ENCODE measurements at regions not wholly inside any gene's neighbourhood (a gene's known extent, or its start where the extent isn't known, plus 50 kb on each side); places are given as distances from the start of the nearest gene placed in this dataset.

GRCh38 chr16:65289022-65289421 is 167.2 kb upstream of the CDH11 start:
- no peaks in the 10 kb centered on the region for H3K9me3 Mint-ChIP-seq (ENCODE audit: insufficient read depth)
- H3K27me3 Mint-ChIP-seq (ENCODE audit: low read depth), result no peaks in the 10 kb centered on the region
- H3K4me1 Mint-ChIP-seq (ENCODE audit: low read depth), result no peaks in the 10 kb centered on the region
- ChIA-PET POLR2A (no interaction called here), CTCF (no interaction called here)
- H3K36me3 Mint-ChIP-seq (ENCODE audit: low read depth), result no peaks in the 10 kb centered on the region
- ATAC-seq (no peak), DNase-seq (no peak)
- no peak overlapping the region for H3K4me3 Mint-ChIP-seq
- H3K27ac Mint-ChIP-seq, result no peak overlapping the region

GRCh38 chr16:65287307-65287706 is 165.4 kb upstream of the CDH11 start:
- no peaks in the 10 kb centered on the region for H3K27me3 Mint-ChIP-seq (ENCODE audit: low read depth)
- ATAC-seq (no peak), DNase-seq (no peak)
- H3K27ac Mint-ChIP-seq, result no peak overlapping the region
- POLR2A ChIA-PET, result no interaction called here
- no peak overlapping the region for H3K4me3 Mint-ChIP-seq
- H3K9me3 Mint-ChIP-seq (ENCODE audit: insufficient read depth), result no peaks in the 10 kb centered on the region
- no peaks in the 10 kb centered on the region for H3K4me1 Mint-ChIP-seq (ENCODE audit: low read depth)
- no peaks in the 10 kb centered on the region for H3K36me3 Mint-ChIP-seq (ENCODE audit: low read depth)
- CTCF ChIA-PET, result no interaction called here

- CTCF ChIA-PET, result no interaction called here
- no peak for DNase-seq
Measured at GRCh38 chr16:65285128-65286048, 163.5 kb upstream of the CDH11 start.

GRCh38 chr16:65284626-65285025 is 162.8 kb upstream of the CDH11 start:
- H3K27me3 Mint-ChIP-seq (ENCODE audit: low read depth), result no peaks in the 10 kb centered on the region
- DNase-seq, result no peak
- no peak overlapping the region for H3K27ac Mint-ChIP-seq
- H3K4me1 Mint-ChIP-seq (ENCODE audit: low read depth), result no peaks in the 10 kb centered on the region
- no peak for ATAC-seq
- no peaks in the 10 kb centered on the region for H3K36me3 Mint-ChIP-seq (ENCODE audit: low read depth)
- H3K4me3 Mint-ChIP-seq, result no peak overlapping the region
- ChIA-PET POLR2A (no interaction called here), CTCF (no interaction called here)
- no peaks in the 10 kb centered on the region for H3K9me3 Mint-ChIP-seq (ENCODE audit: insufficient read depth)

More at GRCh38 chr16:65285128-65286048, 163.5 kb upstream of the CDH11 start:
- Mint-ChIP-seq H3K27me3 (ENCODE audit: low read depth) (no peaks in the 10 kb centered on the region), H3K9me3 (ENCODE audit: insufficient read depth) (no peaks in the 10 kb centered on the region), H3K4me1 (ENCODE audit: low read depth) (no peaks in the 10 kb centered on the region), H3K36me3 (ENCODE audit: low read depth) (no peaks in the 10 kb centered on the region), H3K4me3 (no peak overlapping the region), H3K27ac (no peak overlapping the region)
- POLR2A ChIA-PET, result no interaction called here
- ATAC-seq, result no peak

GRCh38 chr16:65283181-65283651 is 161.4 kb upstream of the CDH11 start:
- no peaks in the 10 kb centered on the region for H3K9me3 Mint-ChIP-seq (ENCODE audit: insufficient read depth)

GRCh38 chr16:65281586-65281985 is 159.7 kb upstream of the CDH11 start:
- Mint-ChIP-seq H3K4me1 (ENCODE audit: low read depth) (no peaks in the 10 kb centered on the region), H3K9me3 (ENCODE audit: insufficient read depth) (no peaks in the 10 kb centered on the region), H3K4me3 (no peak overlapping the region), H3K36me3 (ENCODE audit: low read depth) (no peaks in the 10 kb centered on the region), H3K27me3 (ENCODE audit: low read depth) (no peaks in the 10 kb centered on the region), H3K27ac (no peak overlapping the region)
- DNase-seq, result no peak
- ChIA-PET POLR2A (no interaction called here), CTCF (no interaction called here)
- ATAC-seq, result no peak

More at GRCh38 chr16:65283181-65283651, 161.4 kb upstream of the CDH11 start:
- Mint-ChIP-seq H3K4me3 (no peak overlapping the region), H3K27ac (no peak overlapping the region), H3K27me3 (ENCODE audit: low read depth) (no peaks in the 10 kb centered on the region), H3K36me3 (ENCODE audit: low read depth) (no peaks in the 10 kb centered on the region), H3K4me1 (ENCODE audit: low read depth) (no peaks in the 10 kb centered on the region)
- ChIA-PET CTCF (no interaction called here), POLR2A (no interaction called here)
- ATAC-seq, result no peak
- DNase-seq, result no peak

GRCh38 chr16:65280845-65281512 is 159.1 kb upstream of the CDH11 start:
- ChIA-PET POLR2A (no interaction called here), CTCF (no interaction called here)
- no peaks in the 10 kb centered on the region for H3K36me3 Mint-ChIP-seq (ENCODE audit: low read depth)
- no peak overlapping the region for H3K27ac Mint-ChIP-seq
- H3K27me3 Mint-ChIP-seq (ENCODE audit: low read depth), result no peaks in the 10 kb centered on the region
- ATAC-seq, result no peak
- H3K4me1 Mint-ChIP-seq (ENCODE audit: low read depth), result no peaks in the 10 kb centered on the region
- H3K4me3 Mint-ChIP-seq, result no peak overlapping the region
- no peak for DNase-seq
- no peaks in the 10 kb centered on the region for H3K9me3 Mint-ChIP-seq (ENCODE audit: insufficient read depth)

- no peaks in the 10 kb centered on the region for H3K27me3 Mint-ChIP-seq (ENCODE audit: low read depth)
- no peaks in the 10 kb centered on the region for H3K36me3 Mint-ChIP-seq (ENCODE audit: low read depth)
- ChIA-PET POLR2A (no interaction called here), CTCF (no interaction called here)
- H3K27ac Mint-ChIP-seq, result no peak overlapping the region
- DNase-seq, result no peak
- no peaks in the 10 kb centered on the region for H3K9me3 Mint-ChIP-seq (ENCODE audit: insufficient read depth)
- no peak overlapping the region for H3K4me3 Mint-ChIP-seq
- no peak for ATAC-seq
- H3K4me1 Mint-ChIP-seq (ENCODE audit: low read depth), result no peaks in the 10 kb centered on the region
Measured at GRCh38 chr16:65279576-65279975, 157.7 kb upstream of the CDH11 start.

GRCh38 chr16:65278874-65279273 is 157.0 kb upstream of the CDH11 start:
- no peak for DNase-seq
- ChIA-PET CTCF (no interaction called here), POLR2A (no interaction called here)
- Mint-ChIP-seq H3K36me3 (ENCODE audit: low read depth) (no peaks in the 10 kb centered on the region), H3K4me1 (ENCODE audit: low read depth) (no peaks in the 10 kb centered on the region), H3K4me3 (no peak overlapping the region), H3K27me3 (ENCODE audit: low read depth) (no peaks in the 10 kb centered on the region), H3K9me3 (ENCODE audit: insufficient read depth) (no peaks in the 10 kb centered on the region), H3K27ac (no peak overlapping the region)
- no peak for ATAC-seq

- Mint-ChIP-seq H3K27ac (no peak overlapping the region), H3K4me1 (ENCODE audit: low read depth) (no peaks in the 10 kb centered on the region), H3K4me3 (no peak overlapping the region), H3K27me3 (ENCODE audit: low read depth) (no peaks in the 10 kb centered on the region), H3K36me3 (ENCODE audit: low read depth) (no peaks in the 10 kb centered on the region), H3K9me3 (ENCODE audit: insufficient read depth) (no peaks in the 10 kb centered on the region)
- DNase-seq, result no peak
- CTCF ChIA-PET, result no interaction called here
- ATAC-seq, result no peak
- POLR2A ChIA-PET, result no interaction called here
Measured at GRCh38 chr16:65274566-65274965, 152.7 kb upstream of the CDH11 start.

- DNase-seq (no peak), ATAC-seq (no peak)
- no peak overlapping the region for H3K4me3 Mint-ChIP-seq
- ChIA-PET POLR2A (no interaction called here), CTCF (no interaction called here)
- no peaks in the 10 kb centered on the region for H3K27me3 Mint-ChIP-seq (ENCODE audit: low read depth)
- H3K36me3 Mint-ChIP-seq (ENCODE audit: low read depth), result no peaks in the 10 kb centered on the region
- H3K27ac Mint-ChIP-seq, result no peak overlapping the region
- H3K4me1 Mint-ChIP-seq (ENCODE audit: low read depth), result no peaks in the 10 kb centered on the region
- no peaks in the 10 kb centered on the region for H3K9me3 Mint-ChIP-seq (ENCODE audit: insufficient read depth)
Measured at GRCh38 chr16:65272699-65273414, 151.0 kb upstream of the CDH11 start.

- no peaks in the 10 kb centered on the region for H3K4me1 Mint-ChIP-seq (ENCODE audit: low read depth)
- H3K9me3 Mint-ChIP-seq (ENCODE audit: insufficient read depth), result no peaks in the 10 kb centered on the region
- ChIA-PET CTCF (no interaction called here), POLR2A (no interaction called here)
- H3K4me3 Mint-ChIP-seq, result no peak overlapping the region
- ATAC-seq, result no peak
- no peak overlapping the region for H3K27ac Mint-ChIP-seq
- no peaks in the 10 kb centered on the region for H3K36me3 Mint-ChIP-seq (ENCODE audit: low read depth)
- no peak for DNase-seq
- no peaks in the 10 kb centered on the region for H3K27me3 Mint-ChIP-seq (ENCODE audit: low read depth)
Measured at GRCh38 chr16:65271996-65272395, 150.1 kb upstream of the CDH11 start.

All from activated CD8-positive, alpha-beta T cell treated with anti-CD3 and anti-CD28 coated beads, Interleukin-2, amount 10 ng/mL, durations not matched to agents 7 days and 5 days (primary cell).